Fibroblast of lung (primary cell): ENCODE measurements at regions not wholly inside any gene's neighbourhood (a gene's known extent, or its start where the extent isn't known, plus 50 kb on each side); places are given as distances from the start of the nearest gene placed in this dataset.

ENCODE experiments used
- DNase-seq, 2 donors: peaks; one replicate each; pipeline versions ENCODE4 v3.0.0 to v3.0.0-alpha.2; 2010; ENCODE audit warnings: low read depth in 2 of 2
- H2AFZ ChIP-seq: 2 replicates; pipeline ENCODE4 v1.5.1; 2012; ENCODE audit warnings: low read length, control low read depth, inconsistent platforms
- H3K27ac ChIP-seq: 2 replicates; pipeline ENCODE4 v1.5.1; 2011; ENCODE audit warnings: low read length, control low read depth; ENCODE audit not compliant: insufficient read depth
- H3K27me3 ChIP-seq: 2 replicates; pipeline ENCODE4 v1.5.1; 2011; ENCODE audit warnings: mild to moderate bottlenecking, low read length; ENCODE audit not compliant: control insufficient read depth, insufficient read depth
- H3K36me3 ChIP-seq: 2 replicates; pipeline ENCODE4 v1.5.1; 2011; ENCODE audit warnings: low read length; ENCODE audit not compliant: control insufficient read depth, insufficient read depth
- H3K4me1 ChIP-seq: 2 replicates; pipeline ENCODE4 v1.5.1; 2011; ENCODE audit warnings: low read length; ENCODE audit not compliant: control insufficient read depth, insufficient read depth; ENCODE audit errors: extremely low read depth
- H3K4me2 ChIP-seq: 2 replicates; pipeline ENCODE4 v1.5.1; 2011; ENCODE audit warnings: low read length, control low read depth; ENCODE audit not compliant: insufficient read depth; ENCODE audit errors: extremely low read depth
- H3K4me3 ChIP-seq, 4 experiments: fragments of 200-600 bp in 1 of 4; sonication (generic) in 1 of 4; replicated peaks in 1 of 4; 2 replicates each; pipeline ENCODE4 v1.5.1; 2011 to 2016; ENCODE audit warnings: low read length in 4 of 4, low read depth in 3 of 4, mild to moderate bottlenecking in 3 of 4, control low read depth in 2 of 4, inconsistent platforms in 1 of 4, mixed read lengths in 1 of 4; ENCODE audit not compliant: insufficient read depth in 1 of 4; ENCODE audit errors: control extremely low read depth in 1 of 4
- H3K79me2 ChIP-seq: 2 replicates; pipeline ENCODE4 v1.5.1; 2012; ENCODE audit warnings: mild to moderate bottlenecking, low read length, inconsistent platforms; ENCODE audit not compliant: control insufficient read depth, insufficient read depth
- H3K9ac ChIP-seq: 2 replicates; pipeline ENCODE4 v1.5.1; 2011; ENCODE audit warnings: mild to moderate bottlenecking, low read length, control low read depth; ENCODE audit not compliant: insufficient read depth
- H3K9me3 ChIP-seq: 2 replicates; pipeline ENCODE4 v1.5.1; 2012; ENCODE audit warnings: low read depth, low read length; ENCODE audit not compliant: control insufficient read depth, insufficient read depth
- H4K20me1 ChIP-seq: 2 replicates; pipeline ENCODE4 v1.5.1; 2011; ENCODE audit warnings: low read length; ENCODE audit not compliant: control insufficient read depth, insufficient read depth; ENCODE audit errors: extremely low read depth
- EZH2 ChIP-seq: IDR thresholded peaks from 2 replicates; pipeline ENCODE4 v1.5.1; 2012; ENCODE audit warnings: low read length, control low read depth, mild to moderate bottlenecking; ENCODE audit errors: missing control alignments
- TF ChIP-seq, protein P1 (sequence below), 2 donors: IDR thresholded peaks in 1 of 2; conservative IDR thresholded peaks in 1 of 2; 1 replicate in 1 of 2; 2 replicates in 1 of 2; pipeline ENCODE4 v1.5.1; 2011 to 2012; ENCODE audit warnings: low read length in 2 of 2, control low read depth in 1 of 2, inconsistent platforms in 1 of 2, low read depth in 1 of 2, mild to moderate bottlenecking in 1 of 2

- Histone ChIP-seq H4K20me1 (no peaks in the 10 kb centered on the region), H3K9ac (no peak overlapping the region), H3K4me2 (no peak overlapping the region), H2AFZ (no peak overlapping the region), H3K27ac (no peak overlapping the region), H3K79me2 (no peaks in the 10 kb centered on the region), H3K4me1 (peaks cover 13% of the 10 kb centered on the region), H3K36me3 (no peaks in the 10 kb centered on the region), H3K4me3 (no peak overlapping the region), H3K9me3 (no peaks in the 10 kb centered on the region), H3K27me3 (no peaks in the 10 kb centered on the region)
- TF ChIP-seq, protein P1, sequence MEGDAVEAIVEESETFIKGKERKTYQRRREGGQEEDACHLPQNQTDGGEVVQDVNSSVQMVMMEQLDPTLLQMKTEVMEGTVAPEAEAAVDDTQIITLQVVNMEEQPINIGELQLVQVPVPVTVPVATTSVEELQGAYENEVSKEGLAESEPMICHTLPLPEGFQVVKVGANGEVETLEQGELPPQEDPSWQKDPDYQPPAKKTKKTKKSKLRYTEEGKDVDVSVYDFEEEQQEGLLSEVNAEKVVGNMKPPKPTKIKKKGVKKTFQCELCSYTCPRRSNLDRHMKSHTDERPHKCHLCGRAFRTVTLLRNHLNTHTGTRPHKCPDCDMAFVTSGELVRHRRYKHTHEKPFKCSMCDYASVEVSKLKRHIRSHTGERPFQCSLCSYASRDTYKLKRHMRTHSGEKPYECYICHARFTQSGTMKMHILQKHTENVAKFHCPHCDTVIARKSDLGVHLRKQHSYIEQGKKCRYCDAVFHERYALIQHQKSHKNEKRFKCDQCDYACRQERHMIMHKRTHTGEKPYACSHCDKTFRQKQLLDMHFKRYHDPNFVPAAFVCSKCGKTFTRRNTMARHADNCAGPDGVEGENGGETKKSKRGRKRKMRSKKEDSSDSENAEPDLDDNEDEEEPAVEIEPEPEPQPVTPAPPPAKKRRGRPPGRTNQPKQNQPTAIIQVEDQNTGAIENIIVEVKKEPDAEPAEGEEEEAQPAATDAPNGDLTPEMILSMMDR (conservative IDR thresholded peaks at IDR 0.05 in 1 of 2, IDR thresholded peaks at IDR 0.05 in 1 of 2; ENCODE audit: low read depth in 1 of 2, low read length in 2 of 2), result no peak
- no peak for TF ChIP-seq EZH2
- DNase-seq, result no peak
Measured at GRCh38 chr9:107756091-107756490, 266.5 kb upstream of the KLF4 start.

DNA sequence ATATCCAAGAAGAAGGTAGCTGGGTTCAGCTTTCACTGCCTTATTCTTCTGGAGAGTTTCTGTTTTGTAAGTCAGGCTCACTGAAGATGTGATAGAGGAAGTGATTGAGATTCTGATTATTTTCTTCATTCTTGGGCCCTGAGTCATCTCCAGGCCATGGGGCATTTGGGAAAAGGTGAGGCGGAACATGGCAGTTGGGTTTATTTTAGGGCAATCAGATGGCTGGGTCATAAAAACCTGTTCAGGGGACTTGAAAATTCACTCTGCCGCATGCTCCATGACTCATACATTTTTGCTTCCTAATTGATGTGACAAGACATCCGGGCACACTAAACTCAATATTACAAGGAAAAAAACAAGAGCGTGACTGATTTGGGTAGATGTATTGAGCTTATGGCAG, 265.7 kb upstream of the KLF4 start:
- Histone ChIP-seq H3K9ac (no peak overlapping the region), H3K79me2 (no peaks in the 10 kb centered on the region), H3K9me3 (no peaks in the 10 kb centered on the region), H3K27ac (no peak overlapping the region), H2AFZ (no peak overlapping the region), H4K20me1 (no peaks in the 10 kb centered on the region), H3K27me3 (no peaks in the 10 kb centered on the region), H3K4me2 (peak overlapping the region; percentile 33), H3K36me3 (no peaks in the 10 kb centered on the region), H3K4me3 (no peak overlapping the region), H3K4me1 (peaks cover 15% of the 10 kb centered on the region)
- DNase-seq, result peak; percentile 70 to 77
- TF ChIP-seq EZH2, result no peak
- TF ChIP-seq, protein P1 (conservative IDR thresholded peaks at IDR 0.05 in 1 of 2, IDR thresholded peaks at IDR 0.05 in 1 of 2; ENCODE audit: low read depth in 1 of 2, low read length in 2 of 2), result no peak

- Histone ChIP-seq H2AFZ (no peak overlapping the region), H4K20me1 (no peaks in the 10 kb centered on the region), H3K27me3 (no peaks in the 10 kb centered on the region), H3K4me3 (no peak overlapping the region), H3K9ac (no peak overlapping the region), H3K79me2 (no peaks in the 10 kb centered on the region), H3K9me3 (no peaks in the 10 kb centered on the region), H3K4me2 (peak overlapping the region; percentile 44), H3K27ac (peak overlapping the region; percentile 59), H3K36me3 (no peaks in the 10 kb centered on the region), H3K4me1 (peaks cover 28% of the 10 kb centered on the region)
- peak; percentile 37 to 59 for DNase-seq
- TF ChIP-seq, protein P1 (conservative IDR thresholded peaks at IDR 0.05 in 1 of 2, IDR thresholded peaks at IDR 0.05 in 1 of 2; ENCODE audit: low read depth in 1 of 2, low read length in 2 of 2), result no peak
- no peak for TF ChIP-seq EZH2
Measured at GRCh38 chr9:107751567-107752210, 262.1 kb upstream of the KLF4 start.
